Thyroid gland (tissue), 4 donors: ENCODE measurements at regions not wholly inside any gene's neighbourhood (a gene's known extent, or its start where the extent isn't known, plus 50 kb on each side); places are given as distances from the start of the nearest gene placed in this dataset.

Experiments used
- CTCF ChIP-seq, 6 experiments: fragments of 200-600 bp in 3 of 6; fragments of 450-650 bp in 3 of 6; sonication (generic) in 3 of 6; IDR thresholded peaks; one replicate each; pipeline ENCODE4 v1.5.1; 2016 to 2019; ENCODE audit warnings: antibody characterized with exemption in 6 of 6, mild to moderate bottlenecking in 2 of 6, inconsistent platforms in 1 of 6, moderate library complexity in 1 of 6
- POLR2A ChIP-seq, 2 donors: fragments of 450-650 bp; IDR thresholded peaks; one replicate each; pipeline ENCODE4 v1.6.1; 2017; ENCODE audit warnings: antibody characterized with exemption in 2 of 2, mild to moderate bottlenecking in 2 of 2, moderate library complexity in 1 of 2

DNA sequence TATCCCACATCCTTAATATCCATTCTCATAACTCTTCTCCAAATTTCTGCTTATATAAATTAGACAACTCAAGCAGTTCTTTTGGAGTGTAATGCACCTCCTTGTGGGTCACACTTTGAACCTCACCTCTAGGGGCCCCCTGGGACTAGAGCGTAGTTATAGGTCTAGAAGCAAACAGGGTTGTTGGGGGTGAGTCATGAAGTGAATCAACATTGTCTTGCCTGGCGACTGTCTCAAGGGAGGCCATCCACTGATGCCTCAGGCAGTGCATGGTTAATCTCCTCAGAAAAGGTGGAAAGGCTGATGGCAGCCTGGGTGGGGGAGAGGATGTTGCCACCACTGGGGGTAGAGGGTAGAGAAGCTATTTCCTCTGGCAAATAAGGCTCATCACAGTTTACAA is 129.1 kb downstream of the TNFRSF21 start:
- no peak for TF ChIP-seq CTCF (IDR thresholded peaks at IDR 0.05)
- no peak for TF ChIP-seq POLR2A (IDR thresholded peaks at IDR 0.05)
